ENCODE measurements at regions not wholly inside any gene's neighbourhood (a gene's known extent, or its start where the extent isn't known, plus 50 kb on each side); places are given as distances from the start of the nearest gene placed in this dataset.
"Not testable (repeated sequence)": the region's sequence is repeated elsewhere in the genome, so short reads cannot be mapped to it uniquely, and the experiment has no call there.

DNA sequence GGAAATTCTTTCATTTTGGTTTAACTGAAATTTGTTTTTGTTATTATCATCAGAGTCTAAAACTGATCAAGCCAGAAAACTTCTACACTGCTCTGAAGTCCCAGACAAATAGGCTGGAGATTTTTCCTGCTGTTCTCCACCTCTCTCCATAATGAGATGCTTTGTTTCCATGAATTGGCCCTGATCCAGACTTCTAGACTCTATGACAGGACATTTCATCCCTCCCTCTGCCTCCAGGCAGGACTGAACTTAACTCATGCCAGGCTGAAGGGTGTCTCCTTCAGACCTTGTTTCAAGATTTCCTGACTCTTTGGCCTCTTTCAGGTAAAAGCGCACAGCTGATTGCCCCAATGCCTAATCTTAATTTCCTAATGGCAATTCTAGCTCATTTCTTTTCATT is 69.1 kb upstream of the HOXC13 start:
- Mint-ChIP-seq H3K9me3 (no peaks in the 10 kb centered on the region), H3K27me3 (peaks cover 30% of the 10 kb centered on the region), H3K4me3 (no peak overlapping the region), H3K4me1 (no peaks in the 10 kb centered on the region), H3K27ac (no peak overlapping the region), H3K36me3 (no peaks in the 10 kb centered on the region)
- ATAC-seq (ENCODE audit: low read depth) = no peak
- POLR2A ChIA-PET = no interaction called here
- DNase-seq = no peak

DNA sequence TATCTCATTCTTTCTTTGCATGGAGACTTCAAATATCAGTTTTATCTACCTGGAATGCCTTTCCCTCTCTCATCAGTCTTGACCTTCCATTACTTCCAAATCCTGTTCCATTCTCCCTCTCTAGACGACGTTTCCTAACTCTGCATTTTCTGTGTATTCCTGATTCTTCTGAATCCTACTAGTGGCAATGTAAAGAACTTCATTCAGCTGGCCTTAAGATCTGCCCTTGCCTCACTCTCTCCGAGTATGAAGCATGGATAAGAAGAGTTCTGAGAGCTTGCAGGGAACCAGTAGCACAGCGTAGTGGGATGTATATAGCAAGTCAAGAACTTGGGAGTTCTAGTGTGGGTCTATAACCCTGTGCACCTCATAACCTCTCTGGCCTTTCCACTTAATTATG is 68.5 kb upstream of the HOXC13 start:
- H3K27ac Mint-ChIP-seq = no peak overlapping the region
- DNase-seq (no peak), ATAC-seq (ENCODE audit: low read depth) (no peak)
- POLR2A ChIA-PET = no interaction called here
- no peaks in the 10 kb centered on the region for H3K36me3 Mint-ChIP-seq
- peaks cover 33% of the 10 kb centered on the region for H3K27me3 Mint-ChIP-seq
- no peak overlapping the region for H3K4me3 Mint-ChIP-seq
- H3K4me1 Mint-ChIP-seq = no peaks in the 10 kb centered on the region
- no peaks in the 10 kb centered on the region for H3K9me3 Mint-ChIP-seq

DNA sequence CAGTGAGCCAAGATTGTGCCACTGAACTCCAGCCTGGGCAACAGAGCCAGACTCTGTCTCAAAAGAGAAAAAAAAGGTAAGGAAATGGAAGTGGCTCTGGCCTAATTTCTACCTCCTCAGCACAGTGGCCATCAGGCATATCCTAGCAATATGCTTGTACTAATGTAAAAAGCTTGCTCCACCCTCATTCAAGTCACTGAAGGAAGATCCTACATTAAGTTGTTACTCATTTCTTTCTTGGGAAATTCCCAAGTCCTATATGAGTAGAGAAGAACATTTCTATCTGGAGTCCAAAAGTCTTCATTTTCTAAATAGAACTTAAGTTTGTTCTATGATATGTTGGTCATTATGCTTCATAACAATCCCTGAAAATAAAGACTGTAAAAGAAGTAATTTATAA is 67.3 kb upstream of the HOXC13 start:
- Mint-ChIP-seq H3K36me3 (no peaks in the 10 kb centered on the region), H3K9me3 (no peaks in the 10 kb centered on the region), H3K4me1 (no peaks in the 10 kb centered on the region), H3K27ac (no peak overlapping the region), H3K27me3 (peaks cover 37% of the 10 kb centered on the region), H3K4me3 (no peak overlapping the region)
- no peak for DNase-seq
- POLR2A ChIA-PET = no interaction called here
- no peak for ATAC-seq (ENCODE audit: low read depth)

DNA sequence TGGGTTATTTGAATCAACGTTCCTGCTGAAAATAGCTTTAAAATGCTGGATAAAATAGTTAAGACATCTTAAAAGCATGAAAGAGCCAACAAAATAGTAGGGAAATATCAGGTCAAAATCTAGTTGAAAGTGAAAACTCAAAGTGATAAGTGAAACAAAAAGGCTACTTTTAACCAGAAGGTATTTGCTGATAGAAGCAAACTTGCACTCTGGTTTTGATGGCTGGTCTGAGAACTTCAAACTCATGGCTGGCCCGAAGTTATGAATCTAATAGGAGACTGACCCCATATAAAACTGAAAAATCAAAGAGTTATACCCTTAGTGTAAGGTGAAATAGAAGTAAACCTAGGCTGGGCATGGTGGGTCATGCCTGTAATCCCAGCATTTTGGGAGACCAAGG is 66.3 kb upstream of the HOXC13 start:
- Mint-ChIP-seq H3K9me3 (no peaks in the 10 kb centered on the region), H3K27me3 (peaks cover 37% of the 10 kb centered on the region), H3K27ac (no peak overlapping the region), H3K4me1 (no peaks in the 10 kb centered on the region), H3K36me3 (no peaks in the 10 kb centered on the region), H3K4me3 (no peak overlapping the region)
- POLR2A ChIA-PET = no interaction called here
- ATAC-seq (ENCODE audit: low read depth) = no peak
- DNase-seq = no peak

DNA sequence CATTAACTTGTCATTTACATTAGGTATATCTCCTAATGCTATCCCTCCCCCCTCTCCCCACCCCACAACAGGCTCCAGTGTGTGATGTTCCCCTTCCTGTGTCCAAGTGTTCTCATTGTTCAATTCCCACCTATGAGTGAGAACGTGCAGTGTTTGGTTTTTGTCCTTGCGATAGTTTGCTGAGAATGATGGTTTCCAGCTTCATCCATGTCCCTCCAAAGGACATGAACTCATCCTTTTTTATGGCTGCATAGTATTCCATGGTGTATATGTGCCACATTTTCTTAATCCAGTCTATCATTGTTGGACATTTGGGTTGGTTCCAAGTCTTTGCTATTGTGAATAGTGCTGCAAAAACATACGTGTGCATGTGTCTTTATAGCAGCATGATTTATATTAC is 60.7 kb upstream of the HOXC13 start:
- H3K4me1 Mint-ChIP-seq; H3K27ac Mint-ChIP-seq; POLR2A ChIA-PET; H3K9me3 Mint-ChIP-seq; ATAC-seq (ENCODE audit: low read depth); H3K4me3 Mint-ChIP-seq; DNase-seq; H3K36me3 Mint-ChIP-seq: not testable (repeated sequence)
- peaks cover 32% of the 10 kb centered on the region for H3K27me3 Mint-ChIP-seq

DNA sequence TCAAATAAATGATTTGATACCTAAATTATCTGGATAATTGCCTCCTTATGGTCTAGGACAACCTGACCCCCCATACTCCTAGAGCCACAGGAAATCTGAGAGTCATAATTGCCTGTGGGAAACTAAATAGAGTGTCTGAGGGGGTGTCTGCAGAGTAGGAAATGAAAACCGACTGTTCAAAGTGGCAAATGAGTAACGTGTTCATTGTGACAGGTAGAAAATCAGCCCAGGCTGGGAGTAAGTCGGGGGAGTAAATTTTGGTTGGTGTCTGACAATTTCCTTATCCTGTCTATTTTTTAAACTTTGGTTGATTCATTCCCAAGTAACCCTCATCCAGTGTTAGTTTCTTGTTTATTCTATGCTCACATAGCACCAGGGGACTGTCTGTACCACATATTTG is 51.6 kb upstream of the HOXC13 start:
- Mint-ChIP-seq H3K9me3 (no peaks in the 10 kb centered on the region), H3K36me3 (no peaks in the 10 kb centered on the region), H3K4me3 (no peak overlapping the region), H3K27ac (no peak overlapping the region), H3K27me3 (peaks cover 45% of the 10 kb centered on the region), H3K4me1 (no peaks in the 10 kb centered on the region)
- ATAC-seq (ENCODE audit: low read depth) = no peak
- POLR2A ChIA-PET = no interaction called here
- no peak for DNase-seq

DNA sequence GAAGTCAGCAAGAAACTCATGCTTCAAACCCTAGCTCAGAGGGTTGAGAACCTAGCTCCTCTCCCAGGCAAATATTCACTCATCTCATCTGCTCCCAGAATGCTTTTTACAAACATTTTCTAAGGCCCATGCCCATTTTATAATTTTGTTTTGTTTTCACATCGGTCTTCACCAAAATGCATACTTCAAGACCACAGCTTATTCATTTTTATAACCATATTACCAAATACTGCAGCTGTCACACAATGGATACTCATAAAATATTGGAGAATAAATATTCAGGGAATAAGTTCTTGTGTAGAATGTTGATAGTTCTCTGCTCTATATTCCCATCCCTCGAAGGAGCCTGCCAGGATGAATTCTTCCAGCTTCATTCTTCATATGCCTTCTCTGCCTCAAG is 50.8 kb upstream of the HOXC13 start:
- Mint-ChIP-seq H3K27ac (no peak overlapping the region), H3K27me3 (peaks cover 47% of the 10 kb centered on the region), H3K9me3 (no peaks in the 10 kb centered on the region), H3K36me3 (no peaks in the 10 kb centered on the region), H3K4me1 (no peaks in the 10 kb centered on the region), H3K4me3 (no peak overlapping the region)
- no peak for DNase-seq
- ATAC-seq (ENCODE audit: low read depth) = no peak
- POLR2A ChIA-PET = no interaction called here

All from activated naive CD8-positive, alpha-beta T cell treated with anti-CD3 and anti-CD28 coated beads, Interleukin-2, amount 10 ng/mL, durations not matched to agents 7 days and 5 days (primary cell).